Neural cell (in vitro differentiated cells): ENCODE measurements at regions not wholly inside any gene's neighbourhood (a gene's known extent, or its start where the extent isn't known, plus 50 kb on each side); places are given as distances from the start of the nearest gene placed in this dataset.

Experiments used
- POLR2AphosphoS5 ChIP-seq: IDR thresholded peaks from 2 replicates; pipeline ENCODE4 v1.6.1; 2012
- RAD21 ChIP-seq: fragments of 450-650 bp; conservative IDR thresholded peaks from 2 replicates; pipeline ENCODE4 v1.6.1; 2014; ENCODE audit warnings: antibody characterized with exemption, mild to moderate bottlenecking, moderate library complexity

- TF ChIP-seq POLR2AphosphoS5 = no peak
- no peak for TF ChIP-seq RAD21
These were observed 248.8 kb downstream of the HS3ST3A1 start for GRCh38 chr17:13352747-13353415.
